Gastroesophageal sphincter (tissue), 3 donors: ENCODE measurements at regions not wholly inside any gene's neighbourhood (a gene's known extent, or its start where the extent isn't known, plus 50 kb on each side); places are given as distances from the start of the nearest gene placed in this dataset.

ENCODE experiments used
- POLR2A ChIP-seq, 2 donors: fragments of 450-650 bp; IDR thresholded peaks; one replicate each; pipeline ENCODE4 v1.6.1; 2017; ENCODE audit warnings: antibody characterized with exemption in 2 of 2, mild to moderate bottlenecking in 2 of 2, moderate library complexity in 1 of 2
- TF ChIP-seq, protein P1 (sequence below), 4 experiments: fragments of 200-600 bp in 2 of 4; fragments of 450-650 bp in 2 of 4; sonication (generic) in 1 of 4; IDR thresholded peaks; one replicate each; pipeline ENCODE4 v1.5.1; 2017 to 2019; ENCODE audit warnings: antibody characterized with exemption in 4 of 4, mild to moderate bottlenecking in 2 of 4, moderate library complexity in 2 of 4

DNA sequence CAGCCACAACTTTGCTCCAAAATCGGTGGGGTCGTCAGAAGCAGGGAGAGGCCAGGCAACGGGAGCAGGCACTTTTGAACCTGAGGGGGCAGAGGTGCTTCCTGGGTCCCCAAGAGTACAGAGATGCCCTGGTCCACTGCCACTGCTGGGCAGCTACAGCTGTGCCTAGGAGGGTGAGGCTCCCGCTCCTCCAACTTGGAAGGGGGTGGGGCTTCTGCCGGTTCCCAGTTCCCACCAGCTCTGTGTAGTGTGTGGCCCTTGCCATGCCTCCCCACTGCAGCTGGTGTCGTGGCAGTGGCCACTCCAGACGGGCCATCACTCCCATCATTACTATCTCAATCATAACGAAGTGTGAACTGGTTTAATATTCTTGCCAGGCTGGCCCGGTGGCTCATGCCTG is 1496.3 kb downstream of the PCDH7 start:
- TF ChIP-seq, protein P1, sequence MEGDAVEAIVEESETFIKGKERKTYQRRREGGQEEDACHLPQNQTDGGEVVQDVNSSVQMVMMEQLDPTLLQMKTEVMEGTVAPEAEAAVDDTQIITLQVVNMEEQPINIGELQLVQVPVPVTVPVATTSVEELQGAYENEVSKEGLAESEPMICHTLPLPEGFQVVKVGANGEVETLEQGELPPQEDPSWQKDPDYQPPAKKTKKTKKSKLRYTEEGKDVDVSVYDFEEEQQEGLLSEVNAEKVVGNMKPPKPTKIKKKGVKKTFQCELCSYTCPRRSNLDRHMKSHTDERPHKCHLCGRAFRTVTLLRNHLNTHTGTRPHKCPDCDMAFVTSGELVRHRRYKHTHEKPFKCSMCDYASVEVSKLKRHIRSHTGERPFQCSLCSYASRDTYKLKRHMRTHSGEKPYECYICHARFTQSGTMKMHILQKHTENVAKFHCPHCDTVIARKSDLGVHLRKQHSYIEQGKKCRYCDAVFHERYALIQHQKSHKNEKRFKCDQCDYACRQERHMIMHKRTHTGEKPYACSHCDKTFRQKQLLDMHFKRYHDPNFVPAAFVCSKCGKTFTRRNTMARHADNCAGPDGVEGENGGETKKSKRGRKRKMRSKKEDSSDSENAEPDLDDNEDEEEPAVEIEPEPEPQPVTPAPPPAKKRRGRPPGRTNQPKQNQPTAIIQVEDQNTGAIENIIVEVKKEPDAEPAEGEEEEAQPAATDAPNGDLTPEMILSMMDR (IDR thresholded peaks at IDR 0.05), result no peak
- TF ChIP-seq POLR2A (IDR thresholded peaks at IDR 0.05), result no peak
